ENCODE measurements at regions not wholly inside any gene's neighbourhood (a gene's known extent, or its start where the extent isn't known, plus 50 kb on each side); places are given as distances from the start of the nearest gene placed in this dataset.

DNA sequence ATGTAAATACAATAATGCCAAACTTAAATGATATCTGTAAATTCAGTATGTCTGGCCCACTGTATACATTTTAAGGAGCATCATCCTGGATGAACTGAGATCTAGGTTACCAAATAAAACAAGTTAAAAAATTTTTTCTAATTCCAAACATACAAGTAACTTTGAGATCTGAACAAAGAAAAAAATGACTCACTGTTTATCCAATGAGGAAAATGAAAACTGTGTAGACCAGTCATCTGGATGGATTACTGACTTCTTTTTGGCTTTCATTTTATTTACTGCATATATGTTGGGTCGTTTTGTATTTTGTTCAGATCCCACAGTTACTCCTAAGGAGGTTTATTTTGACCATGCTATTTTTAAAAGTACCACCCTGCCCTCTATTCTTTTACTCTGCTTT, 189.8 kb downstream of the RBM43 start:
- FAIRE-seq: no peak

DNA sequence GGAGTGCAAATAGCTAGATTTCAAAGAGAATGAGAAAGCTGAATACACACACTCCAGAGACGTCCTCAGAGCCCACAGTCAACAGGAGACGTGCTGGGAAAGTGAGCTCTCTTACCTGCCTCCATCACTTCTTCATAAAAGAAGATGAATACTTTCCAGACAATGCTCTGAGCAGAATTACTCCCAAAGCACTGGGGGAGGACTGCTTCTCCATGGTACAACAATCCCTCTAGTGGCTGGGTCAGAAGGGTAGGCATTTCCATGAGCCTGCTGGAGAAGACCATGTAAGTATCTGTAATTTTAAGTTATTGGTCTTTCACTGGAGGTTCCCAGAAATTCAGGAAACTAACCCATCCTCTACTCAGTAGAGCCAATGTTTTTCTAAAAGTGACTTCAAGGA, 190.3 kb downstream of the RBM43 start:
- no peak for FAIRE-seq

GRCh38 chr2:151070253-151070652, 191.4 kb downstream of the RBM43 start:
- no peak for FAIRE-seq

GRCh38 chr2:151067658-151068369, 193.8 kb downstream of the RBM43 start:
- FAIRE-seq: no peak

DNA sequence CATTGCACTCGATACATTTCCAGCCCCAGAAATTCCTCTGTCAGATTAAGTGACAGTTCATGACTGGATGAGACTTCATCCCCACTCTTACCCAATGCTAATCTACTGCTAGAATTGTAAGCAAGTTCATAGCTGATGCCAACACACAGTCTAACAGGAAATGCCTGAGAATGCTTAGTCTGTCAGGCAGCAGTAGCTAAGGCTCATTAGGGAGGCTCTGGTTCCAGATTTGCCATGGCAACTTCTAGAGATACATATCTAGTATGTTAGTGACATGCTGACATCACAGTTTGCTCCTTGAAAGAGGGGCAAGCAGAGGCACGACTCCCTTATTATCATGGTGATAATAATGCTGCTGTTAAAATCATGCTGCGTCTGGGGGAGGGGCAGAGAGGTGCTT, 198.4 kb downstream of the RBM43 start:
- FAIRE-seq: no peak

- FAIRE-seq: no peak
These were observed 201.4 kb downstream of the RBM43 start for GRCh38 chr2:151060287-151060686.

- FAIRE-seq: no peak
These were observed 204.8 kb downstream of the RBM43 start for GRCh38 chr2:151056870-151057269.

DNA sequence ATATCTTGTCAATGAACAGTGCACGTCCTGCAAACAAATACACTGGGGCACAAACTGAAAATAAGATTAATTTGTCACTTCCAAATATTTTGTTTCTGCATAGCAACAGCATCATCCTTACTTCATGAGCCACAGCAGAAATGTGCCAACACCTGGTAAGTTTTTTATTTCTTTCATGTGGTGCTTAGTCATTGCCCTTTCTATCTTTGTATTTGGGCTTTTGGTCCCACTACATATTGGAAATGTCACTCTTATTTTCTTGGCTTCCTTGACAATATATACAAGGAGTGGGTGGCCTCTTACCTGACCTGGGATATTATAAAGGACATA, 208.0 kb downstream of the RBM43 start:
- no peak for FAIRE-seq

DNA sequence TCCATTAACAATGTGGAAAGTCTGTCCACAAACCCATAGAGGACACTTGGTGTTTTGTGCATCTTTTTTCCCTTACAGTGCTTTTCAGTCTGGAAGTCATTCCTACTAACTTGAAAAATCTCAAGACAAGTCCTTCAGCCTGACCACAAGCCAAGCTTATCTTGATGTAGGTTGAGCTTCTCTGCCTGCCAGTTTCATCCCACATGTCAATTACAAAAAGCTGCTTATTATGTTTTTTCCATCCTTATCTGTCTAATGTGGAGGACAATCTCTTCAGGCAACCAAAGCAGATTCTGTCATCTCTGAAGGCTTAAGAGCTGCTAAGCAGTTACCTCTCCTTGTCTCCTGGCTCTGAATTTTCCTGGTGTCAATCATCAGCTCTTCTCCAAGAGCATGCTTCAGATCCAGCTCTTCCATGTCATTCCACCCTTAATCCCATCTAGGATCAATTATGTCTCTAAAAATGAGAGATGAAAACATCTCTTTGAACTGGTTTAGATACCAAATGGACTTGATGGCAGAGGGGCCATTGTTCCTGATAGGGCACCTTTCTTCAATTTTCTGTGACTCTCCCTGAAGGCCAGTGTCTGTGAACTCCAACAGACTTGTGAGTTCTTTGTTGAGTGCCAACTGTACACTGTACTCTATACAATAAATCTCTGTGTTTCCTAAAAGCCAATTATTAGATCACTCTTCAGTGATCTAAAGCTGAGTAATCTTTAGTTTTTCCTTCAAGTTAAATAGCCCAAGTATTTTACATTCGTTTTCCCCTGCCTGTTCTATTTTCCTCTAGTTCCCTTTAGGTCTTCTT, 208.6 kb downstream of the RBM43 start:
- no peak for FAIRE-seq

- peak; percentile 93 for FAIRE-seq
These were observed 210.0 kb downstream of the RBM43 start for GRCh38 chr2:151051574-151052220.

GRCh38 chr2:151049746-151050145, 211.9 kb downstream of the RBM43 start:
- no peak for FAIRE-seq

- no peak for FAIRE-seq
These were observed 213.2 kb downstream of the RBM43 start for GRCh38 chr2:151048331-151049054.

- FAIRE-seq: no peak
These were observed 218.2 kb downstream of the RBM43 start for GRCh38 chr2:151043484-151043883.

GRCh38 chr2:151042964-151043363, 218.7 kb downstream of the RBM43 start:
- no peak for FAIRE-seq

DNA sequence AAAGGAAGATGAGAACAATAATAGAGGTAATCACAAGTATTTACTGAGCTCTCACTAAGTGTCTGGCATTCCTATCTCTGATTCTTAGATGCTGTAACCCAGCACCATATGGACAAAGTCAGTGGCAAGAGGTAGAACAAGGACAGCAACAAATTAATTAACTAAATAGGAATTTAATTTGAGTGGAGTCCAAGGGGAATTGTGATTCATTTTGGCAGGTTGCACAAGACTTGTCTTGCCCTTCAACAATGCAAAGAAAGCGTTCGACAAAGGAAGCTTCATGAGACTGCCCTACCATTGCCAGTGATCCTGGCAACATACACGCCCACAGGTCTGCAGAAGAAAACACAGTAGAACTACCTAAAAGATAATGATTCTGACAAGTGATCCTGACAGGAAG, 221.6 kb downstream of the RBM43 start:
- FAIRE-seq: no peak

- no peak for FAIRE-seq
These were observed 223.1 kb downstream of the RBM43 start for GRCh38 chr2:151038516-151038915.

- FAIRE-seq: no peak
These were observed 224.2 kb downstream of the RBM43 start for GRCh38 chr2:151037434-151037833.

DNA sequence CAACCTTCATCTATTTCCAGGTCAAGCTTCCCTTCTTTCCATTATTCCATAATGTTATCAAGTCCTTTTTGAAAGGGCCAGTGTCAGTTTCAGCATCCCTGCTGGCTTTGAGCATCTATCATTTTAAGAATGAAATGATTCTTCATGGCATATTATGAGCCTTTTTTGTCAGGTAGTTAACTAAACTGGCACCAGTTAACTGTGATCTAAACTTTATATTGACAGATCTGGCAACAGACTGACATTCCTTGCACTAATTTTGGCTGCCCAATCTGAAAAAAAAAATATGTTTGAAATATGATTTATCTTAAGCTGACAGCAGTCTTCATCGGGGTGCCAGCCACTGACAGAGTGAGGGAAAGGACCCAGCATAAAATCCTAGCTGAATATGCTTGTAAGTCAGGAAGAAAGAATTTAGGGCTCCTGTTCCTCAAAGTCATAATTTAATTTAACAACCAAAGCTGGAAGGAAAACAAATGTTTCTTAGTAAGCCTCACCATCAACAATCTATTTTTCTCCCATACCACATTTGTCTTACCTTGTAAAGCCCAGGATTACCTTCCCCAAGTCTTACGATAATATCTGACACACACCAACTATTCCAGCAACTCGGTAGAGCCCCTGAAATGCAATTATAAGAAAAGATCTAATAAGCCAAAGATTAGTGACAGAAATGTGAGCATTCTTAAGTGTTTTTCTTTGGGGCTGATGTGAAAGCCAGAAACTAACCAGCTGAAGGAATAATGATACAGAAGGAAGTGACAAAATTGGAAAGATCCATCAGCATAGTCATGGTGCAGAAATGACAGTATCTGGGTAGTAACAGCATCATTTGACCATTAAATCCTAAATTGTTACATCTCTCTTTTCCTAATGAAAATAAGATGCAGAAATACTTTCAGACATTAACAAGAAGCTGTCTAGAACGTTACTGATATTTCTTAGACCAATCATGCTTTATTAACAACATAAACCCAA, 228.1 kb downstream of the RBM43 start:
- FAIRE-seq: no peak

- FAIRE-seq: no peak
These were observed 228.9 kb downstream of the RBM43 start for GRCh38 chr2:151032741-151033191.

GRCh38 chr2:151030663-151031230, 230.9 kb downstream of the RBM43 start:
- FAIRE-seq: no peak

DNA sequence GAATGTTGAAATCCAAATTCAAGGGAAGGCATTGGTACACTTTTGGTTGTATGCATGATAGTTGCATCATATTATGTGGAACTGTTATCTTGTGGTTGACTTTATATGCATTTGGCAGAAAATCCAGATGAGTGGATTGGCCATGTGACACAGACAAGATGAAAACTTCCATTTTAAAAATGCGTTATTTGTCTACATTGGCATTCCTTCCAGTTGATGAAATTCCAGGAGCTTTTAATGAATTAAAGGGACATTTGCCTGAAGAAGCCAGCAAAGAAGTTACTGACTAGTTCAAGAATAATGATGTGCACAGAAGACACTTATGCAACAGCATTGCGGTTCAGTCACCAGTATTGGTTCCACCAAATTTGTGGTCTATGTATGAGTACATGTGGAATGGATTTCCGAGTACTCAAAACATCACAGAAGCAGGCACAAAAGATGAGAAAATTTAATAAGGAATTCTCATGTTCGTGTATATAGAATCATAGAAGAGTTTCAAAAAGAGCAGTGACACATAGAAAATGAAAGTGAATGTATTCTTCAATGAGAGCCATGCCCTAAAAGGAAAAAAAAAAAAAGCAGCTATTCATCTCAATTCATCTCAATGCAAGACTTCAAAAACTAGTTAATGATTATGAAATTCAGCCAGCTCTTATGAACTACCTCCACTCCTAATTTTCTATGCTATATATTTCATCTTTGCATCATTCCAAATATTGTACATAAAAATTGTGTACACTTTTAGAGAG, 232.1 kb downstream of the RBM43 start:
- no peak for FAIRE-seq
